Cardiac fibroblast (primary cell): ENCODE measurements at regions not wholly inside any gene's neighbourhood (a gene's known extent, or its start where the extent isn't known, plus 50 kb on each side); places are given as distances from the start of the nearest gene placed in this dataset.

Source experiments
- DNase-seq, 2 donors: peaks; one replicate each; pipeline versions ENCODE4 v3.0.0 to v3.0.0-alpha.2; 2010; ENCODE audit warnings: low read depth in 2 of 2
- H3K4me3 ChIP-seq, 2 donors: replicated peaks in 1 of 2; 1 replicate in 1 of 2; 2 replicates in 1 of 2; pipeline ENCODE4 v1.5.1; 2011; ENCODE audit warnings: low read depth in 2 of 2, low read length in 2 of 2, mild to moderate bottlenecking in 2 of 2, moderate library complexity in 1 of 2
- CTCF ChIP-seq: IDR thresholded peaks from one replicate; pipeline ENCODE4 v1.5.1; 2011; ENCODE audit warnings: low read depth, mild to moderate bottlenecking, low read length, inconsistent platforms

DNA sequence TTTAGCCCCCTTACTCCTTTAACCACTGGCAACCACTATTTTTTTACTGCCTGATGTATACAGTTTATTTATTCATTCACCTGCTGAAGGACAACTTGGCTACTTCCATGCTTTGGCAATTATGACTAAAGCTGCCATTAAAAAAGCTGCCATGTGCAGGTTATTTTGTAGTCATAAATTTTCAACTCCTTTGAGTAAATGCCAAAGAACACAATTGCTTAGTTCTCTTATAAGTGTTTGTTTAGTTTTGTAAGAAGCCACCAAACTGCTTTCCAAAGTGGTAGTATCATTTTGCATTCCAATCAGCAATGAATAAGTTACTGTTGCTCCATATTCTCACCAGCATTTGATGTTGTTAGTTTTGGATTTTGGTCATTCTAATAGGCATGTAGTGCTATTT lies 1831.8 kb downstream of the PCDH7 start:
- no peak for TF ChIP-seq CTCF
- H3K4me3 ChIP-seq: no peak overlapping the region
- DNase-seq: no peak

GRCh38 chr4:32560306-32560705 lies 1840.1 kb downstream of the PCDH7 start:
- peak overlapping the region in 1 of 2 donors; percentile 11 for H3K4me3 ChIP-seq
- TF ChIP-seq CTCF: no peak
- peak; percentile 3 to 90 for DNase-seq

DNA sequence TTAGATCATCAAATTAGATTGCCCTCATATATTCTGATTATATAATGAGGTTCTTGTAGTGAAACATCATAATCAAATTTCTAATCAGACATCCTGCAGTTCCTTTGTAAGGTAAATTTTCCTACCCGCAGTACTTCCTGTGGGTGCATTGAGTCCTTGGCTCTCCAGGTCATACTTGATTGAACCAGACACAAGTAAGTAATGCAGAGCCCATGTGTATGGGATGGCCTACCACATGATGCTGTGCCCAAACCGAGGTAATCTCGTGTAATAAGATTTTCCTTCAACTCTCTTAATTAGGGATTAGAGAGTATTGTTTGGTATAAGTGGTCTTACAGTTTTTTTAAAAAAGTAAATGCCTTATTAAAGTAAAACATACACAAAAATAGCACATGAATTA lies 1841.8 kb downstream of the PCDH7 start:
- no peak for TF ChIP-seq CTCF
- no peak overlapping the region for H3K4me3 ChIP-seq
- no peak for DNase-seq

- H3K4me3 ChIP-seq: no peak overlapping the region
- no peak for TF ChIP-seq CTCF
- no peak for DNase-seq
Observed at GRCh38 chr4:32564626-32565025, 1844.5 kb downstream of the PCDH7 start.

DNA sequence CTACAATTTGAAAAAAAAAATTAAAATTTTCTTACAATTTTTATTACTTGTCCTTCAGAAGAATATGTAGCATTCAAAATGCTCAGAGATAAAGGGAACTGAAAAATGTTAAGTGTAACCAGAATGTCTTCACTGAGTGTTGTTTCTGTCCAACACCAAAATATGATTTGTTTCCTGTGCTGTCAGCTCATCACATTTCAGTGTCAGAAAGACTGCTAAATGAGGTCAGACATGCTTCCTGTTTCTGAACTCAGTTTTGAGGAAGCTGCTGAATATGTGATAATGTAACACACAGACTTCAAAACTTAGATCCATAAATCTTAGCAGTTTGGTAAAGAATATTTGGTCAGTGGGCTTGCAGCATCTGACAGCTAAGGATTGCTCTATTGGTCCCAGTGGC lies 1849.7 kb downstream of the PCDH7 start:
- DNase-seq: peak in 1 of 2 donors; percentile 55
- TF ChIP-seq CTCF: no peak
- H3K4me3 ChIP-seq: no peak overlapping the region

DNA sequence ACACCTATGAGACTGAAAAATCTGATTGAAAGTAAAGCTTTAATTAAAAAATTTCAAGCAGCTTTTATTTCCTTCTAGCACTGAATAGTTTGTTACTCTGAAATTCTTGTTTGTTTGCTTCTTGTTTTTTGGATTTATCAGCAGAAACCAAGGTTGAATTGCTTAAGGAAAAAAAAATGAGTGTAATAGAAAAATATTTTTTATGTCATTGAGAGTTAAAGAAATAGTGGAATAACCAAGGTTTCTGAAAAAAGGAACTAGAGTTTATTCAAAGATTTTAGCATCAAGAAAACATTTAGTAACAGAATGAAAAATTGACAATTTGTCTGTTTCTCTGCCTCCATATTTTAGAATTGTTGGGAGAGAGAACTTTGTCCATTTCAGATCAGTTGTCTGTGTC lies 1852.2 kb downstream of the PCDH7 start:
- no peak for TF ChIP-seq CTCF
- DNase-seq: no peak

GRCh38 chr4:32574803-32575202 lies 1854.6 kb downstream of the PCDH7 start:
- no peak for TF ChIP-seq CTCF
- DNase-seq: no peak
- no peak overlapping the region for H3K4me3 ChIP-seq

More for the DNA sequence above, 1852.2 kb downstream of the PCDH7 start:
- no peak overlapping the region for H3K4me3 ChIP-seq
